Body of pancreas (tissue), 4 donors: ENCODE measurements at regions not wholly inside any gene's neighbourhood (a gene's known extent, or its start where the extent isn't known, plus 50 kb on each side); places are given as distances from the start of the nearest gene placed in this dataset.

ENCODE experiments used
- ATAC-seq: fragments of 150-250 bp; one replicate; pipeline ENCODE4 v1.9.1; 2016
- DNase-seq, 4 donors: peaks; one replicate each; pipeline ENCODE4 v3.0.0-alpha.2; 2019
- H3K27ac ChIP-seq, 4 donors: fragments of 200-600 bp; sonication (generic); 1 replicate in 3 of 4; 2 replicates in 1 of 4; pipeline versions ENCODE4 v1.5.1 to v1.6.1; 2016 to 2019; ENCODE audit warnings: mild to moderate bottlenecking in 1 of 4, mixed read lengths in 1 of 4, moderate library complexity in 1 of 4
- H3K27me3 ChIP-seq, 2 donors: fragments of 200-600 bp; sonication (generic); one replicate each; pipeline ENCODE4 v1.6.0; 2016; ENCODE audit warnings: mild to moderate bottlenecking in 1 of 2
- H3K36me3 ChIP-seq, 2 donors: fragments of 200-600 bp; sonication (generic); replicated peaks in 1 of 2; 2 replicates each; pipeline ENCODE4 v1.5.1; 2016; ENCODE audit warnings: low read depth in 2 of 2; ENCODE audit not compliant: insufficient read depth in 1 of 2
- H3K4me1 ChIP-seq: fragments of 200-600 bp; sonication (generic); one replicate; pipeline ENCODE4 v1.6.0; 2016
- H3K4me3 ChIP-seq, 2 donors: fragments of 200-600 bp; sonication (generic); 1 replicate in 1 of 2; 2 replicates in 1 of 2; pipeline ENCODE4 v1.5.1; 2016 to 2019
- H3K9me3 ChIP-seq, 3 donors: fragments of 200-600 bp; sonication (generic); 1 replicate in 2 of 3; 2 replicates in 1 of 3; pipeline ENCODE4 v1.5.1; 2016
- CTCF ChIP-seq, 7 experiments: fragments of 450-650 bp in 4 of 7; fragments of 200-600 bp in 3 of 7; sonication (generic) in 3 of 7; IDR thresholded peaks; one replicate each; pipeline ENCODE4 v1.5.1; 2016 to 2019; ENCODE audit warnings: antibody characterized with exemption in 7 of 7
- POLR2A ChIP-seq, 3 donors: fragments of 450-650 bp; IDR thresholded peaks; one replicate each; pipeline ENCODE4 v1.6.1; 2016; ENCODE audit warnings: antibody characterized with exemption in 3 of 3, mild to moderate bottlenecking in 2 of 3
- WGBS, 2 donors: methylation state at CpG; one replicate each; pipeline ENCODE4 v1.1.5; 2017; 5-methylcytosine and 5-hydroxymethylcytosine counted together
- intact Hi-C: fragments of 100-400 bp; cut with DNase I; formaldehyde crosslinking; loops from one replicate; pipeline ENCODE4 v1.15.1; 2023

- H3K27ac ChIP-seq: no peak overlapping the region
- ATAC-seq (peak; percentile 92), DNase-seq (peak; percentile 73 to 79 (median 76))
- no peaks in the 10 kb centered on the region for H3K27me3 ChIP-seq
- H3K4me1 ChIP-seq: peaks cover 6% of the 10 kb centered on the region
- intact Hi-C loops: loop anchor here (5.0 kb wide), 1 partner anchor 314 kb away; no protein-coding TSS in a partner anchor
- no peaks in the 10 kb centered on the region for H3K36me3 ChIP-seq
- no peak overlapping the region for H3K4me3 ChIP-seq
- WGBS, 2 donors: 20 to 26% methylated on average over 11 to 29 of the region's 29 CpGs
- TF ChIP-seq CTCF (IDR thresholded peaks at IDR 0.05) (peak; percentile 79 to 93 (median 85)), POLR2A (IDR thresholded peaks at IDR 0.05) (no peak)
- H3K9me3 ChIP-seq: no peaks in the 10 kb centered on the region
Observed at GRCh38 chr20:51306521-51307358, 235.8 kb downstream of the NFATC2 start.

- Histone ChIP-seq H3K36me3 (no peaks in the 10 kb centered on the region), H3K4me1 (peaks cover 6% of the 10 kb centered on the region), H3K4me3 (no peak overlapping the region), H3K27me3 (no peaks in the 10 kb centered on the region), H3K9me3 (no peaks in the 10 kb centered on the region), H3K27ac (no peak overlapping the region)
- ATAC-seq (no peak), DNase-seq (no peak)
- intact Hi-C loops: loop anchor here (5.0 kb wide), 1 partner anchor 314 kb away; no protein-coding TSS in a partner anchor
- WGBS, 2 donors: 65 to 68% methylated on average over 8 of the region's 8 CpGs
- TF ChIP-seq POLR2A (IDR thresholded peaks at IDR 0.05) (no peak), CTCF (IDR thresholded peaks at IDR 0.05) (no peak)
Observed at GRCh38 chr20:51306081-51306480, 236.4 kb downstream of the NFATC2 start.

GRCh38 chr20:51305316-51306052, 237.0 kb downstream of the NFATC2 start:
- Histone ChIP-seq H3K9me3 (no peaks in the 10 kb centered on the region), H3K27ac (no peak overlapping the region), H3K36me3 (no peaks in the 10 kb centered on the region), H3K4me1 (peaks cover 6% of the 10 kb centered on the region), H3K27me3 (no peaks in the 10 kb centered on the region), H3K4me3 (no peak overlapping the region)
- 33 to 37% methylated on average over 6 of the region's 6 CpGs for WGBS, 2 donors
- intact Hi-C loops: loop anchor here (5.0 kb wide), 1 partner anchor 313 kb away; no protein-coding TSS in a partner anchor
- DNase-seq: no peak
- ATAC-seq: no peak
- no peak for TF ChIP-seq POLR2A (IDR thresholded peaks at IDR 0.05)
- no peak for TF ChIP-seq CTCF (IDR thresholded peaks at IDR 0.05)

- no peaks in the 10 kb centered on the region for H3K36me3 ChIP-seq
- TF ChIP-seq CTCF (IDR thresholded peaks at IDR 0.05) (no peak), POLR2A (IDR thresholded peaks at IDR 0.05) (no peak)
- H3K27me3 ChIP-seq: no peaks in the 10 kb centered on the region
- no peak overlapping the region for H3K4me3 ChIP-seq
- WGBS, 2 donors: 72 to 82% methylated on average over 8 to 11 of the region's 11 CpGs
- ATAC-seq: no peak
- no peak for DNase-seq
- H3K9me3 ChIP-seq: no peaks in the 10 kb centered on the region
- intact Hi-C loops: no loop called here
- no peak overlapping the region for H3K27ac ChIP-seq
- H3K4me1 ChIP-seq: peaks cover 6% of the 10 kb centered on the region
Observed at GRCh38 chr20:51303731-51304670, 238.5 kb downstream of the NFATC2 start.
